ENCODE measurements at regions not wholly inside any gene's neighbourhood (a gene's known extent, or its start where the extent isn't known, plus 50 kb on each side); places are given as distances from the start of the nearest gene placed in this dataset.

GRCh38 chr10:69684020-69684980 lies 54.3 kb downstream of the FAM241B start:
- peak; percentile 63 for DNase-seq (ENCODE audit: low read depth)

DNA sequence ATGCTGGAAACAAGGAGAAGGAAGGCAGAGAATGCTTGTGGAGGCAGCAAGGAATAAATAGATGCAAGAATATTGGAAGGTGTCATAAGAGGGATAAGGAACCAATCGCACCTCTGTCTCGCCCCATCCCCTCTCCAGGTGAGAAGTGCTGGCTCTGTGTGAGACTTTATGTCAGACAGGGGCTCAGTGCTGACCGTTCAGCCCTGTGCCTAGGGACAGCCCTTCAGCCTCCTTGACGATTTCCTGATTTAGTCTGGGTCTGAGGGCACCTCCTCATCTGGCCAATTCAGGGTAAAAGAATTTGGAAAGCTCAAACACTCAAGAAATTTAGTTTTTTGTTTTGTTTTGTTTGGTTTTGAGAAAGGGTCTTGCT lies 54.9 kb downstream of the FAM241B start:
- DNase-seq (ENCODE audit: low read depth), result no peak

DNA sequence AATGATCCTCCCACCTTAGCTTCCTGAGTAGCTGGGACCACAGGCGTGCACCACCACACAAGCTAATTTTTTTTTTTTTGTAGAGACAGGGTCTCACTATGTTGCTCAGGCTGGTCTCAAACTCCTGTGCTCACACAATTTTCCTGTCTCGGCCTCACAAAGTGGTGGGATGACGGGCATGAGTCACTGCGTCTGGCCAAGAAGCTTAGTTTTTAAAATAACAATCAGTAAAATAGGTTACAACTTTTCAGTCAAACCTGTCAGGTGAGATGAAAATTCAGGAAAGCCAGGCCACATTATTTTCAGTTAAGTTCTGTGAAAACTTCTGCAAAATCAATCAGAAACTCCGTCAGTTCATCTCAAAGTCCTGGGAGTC lies 55.4 kb downstream of the FAM241B start:
- no peak for DNase-seq (ENCODE audit: low read depth)

DNA sequence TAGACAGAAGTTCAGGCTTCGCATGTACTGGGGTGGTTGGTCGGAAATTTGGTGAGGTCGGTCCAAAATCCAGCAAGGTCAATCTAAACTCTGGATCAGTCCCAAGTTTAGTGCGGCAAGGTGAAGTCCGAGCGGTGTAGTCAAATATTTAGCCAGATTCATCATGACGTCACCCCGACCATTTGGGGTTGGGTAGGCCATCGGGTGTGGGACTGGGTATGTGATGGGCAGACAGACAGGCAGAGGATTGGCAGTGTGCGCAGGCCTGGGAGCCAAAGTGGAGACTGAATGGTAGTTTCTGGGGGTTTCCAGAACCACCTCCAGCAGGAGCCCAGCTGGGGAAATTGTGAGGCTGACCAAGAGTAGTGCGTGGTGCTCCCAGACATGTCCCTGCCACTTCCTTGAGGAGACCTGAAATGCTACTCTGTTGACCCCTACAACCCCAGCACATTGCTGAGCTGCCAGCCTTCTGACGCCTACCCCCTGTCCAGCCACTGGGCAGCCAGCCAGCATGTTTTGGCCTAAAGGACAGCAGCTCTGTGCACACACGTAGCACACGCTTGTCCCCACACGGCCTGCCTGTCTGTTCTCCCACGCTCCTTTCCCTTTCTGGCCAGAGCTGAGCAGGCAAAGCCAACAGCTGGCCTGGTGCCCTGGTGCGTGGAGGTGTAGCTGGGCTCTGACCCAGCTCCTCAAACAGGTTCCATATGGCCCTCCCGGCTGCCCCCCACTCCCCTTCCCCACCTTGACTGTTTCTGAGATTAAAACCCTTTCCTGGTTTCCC lies 55.9 kb downstream of the FAM241B start:
- DNase-seq (ENCODE audit: low read depth), result no peak

DNA sequence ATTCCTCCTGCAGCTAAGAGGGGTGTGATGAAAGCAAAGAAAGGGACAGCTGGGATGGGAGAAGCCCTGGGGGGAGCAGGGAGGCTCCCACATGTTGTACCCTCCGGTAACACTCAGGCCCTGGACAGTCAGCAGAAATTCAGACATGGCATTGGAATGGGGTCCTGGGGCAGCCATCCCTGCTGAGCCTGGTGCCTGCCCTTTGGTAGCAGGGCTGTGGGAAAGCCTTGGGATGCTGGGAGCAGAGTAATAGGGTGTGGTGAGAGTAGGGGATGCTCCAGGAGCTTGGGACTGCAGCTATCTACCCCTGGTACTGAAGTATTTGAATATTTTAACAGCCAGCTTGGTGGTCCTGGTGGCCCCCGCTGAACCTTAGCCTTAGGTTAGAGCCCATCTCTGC lies 56.8 kb downstream of the FAM241B start:
- no peak for DNase-seq (ENCODE audit: low read depth)

DNA sequence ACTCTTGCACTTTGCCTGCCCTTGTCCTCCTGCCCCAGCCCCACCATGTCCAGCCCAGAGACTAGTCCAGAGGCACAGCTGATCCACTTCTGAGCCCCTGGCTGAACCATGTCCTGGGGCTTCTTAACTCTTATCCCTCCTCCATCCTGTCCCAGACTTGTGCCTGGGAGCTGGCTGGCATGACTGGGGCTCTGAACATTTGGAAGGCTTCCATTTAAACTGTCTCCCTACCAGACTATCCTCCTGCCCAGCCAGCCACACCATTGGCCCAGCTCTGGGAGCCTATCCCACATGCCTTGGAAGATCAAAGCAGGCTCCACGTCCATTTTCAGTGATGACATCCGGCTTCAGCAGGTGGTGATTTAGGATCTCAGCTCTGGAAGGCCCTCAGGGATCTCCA lies 57.4 kb downstream of the FAM241B start:
- no peak for DNase-seq (ENCODE audit: low read depth)

DNA sequence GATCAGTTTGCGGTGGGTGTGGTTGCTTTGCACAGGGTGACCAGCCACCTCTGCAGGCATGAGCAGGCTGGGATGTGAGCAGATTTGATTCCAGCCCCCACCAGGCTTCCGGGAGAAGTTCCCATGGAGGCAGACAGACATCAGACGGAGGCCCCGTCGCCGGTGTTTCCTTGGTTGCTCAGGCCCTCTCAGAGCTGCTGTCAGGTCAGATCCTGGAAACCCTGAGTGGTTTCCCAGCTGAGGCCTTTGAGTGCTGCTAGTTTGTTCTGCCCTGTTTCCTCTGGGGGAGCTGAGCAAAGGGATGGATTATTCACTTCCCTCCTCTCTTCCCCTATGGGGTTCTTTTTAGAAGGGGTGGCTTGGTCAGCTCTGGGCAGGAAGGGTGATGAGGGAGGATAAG lies 62.2 kb downstream of the FAM241B start:
- DNase-seq (ENCODE audit: low read depth), result no peak

GRCh38 chr10:69692891-69693290 lies 62.8 kb downstream of the FAM241B start:
- no peak for DNase-seq (ENCODE audit: low read depth)

GRCh38 chr10:69693886-69694285 lies 63.8 kb downstream of the FAM241B start:
- no peak for DNase-seq (ENCODE audit: low read depth)

DNA sequence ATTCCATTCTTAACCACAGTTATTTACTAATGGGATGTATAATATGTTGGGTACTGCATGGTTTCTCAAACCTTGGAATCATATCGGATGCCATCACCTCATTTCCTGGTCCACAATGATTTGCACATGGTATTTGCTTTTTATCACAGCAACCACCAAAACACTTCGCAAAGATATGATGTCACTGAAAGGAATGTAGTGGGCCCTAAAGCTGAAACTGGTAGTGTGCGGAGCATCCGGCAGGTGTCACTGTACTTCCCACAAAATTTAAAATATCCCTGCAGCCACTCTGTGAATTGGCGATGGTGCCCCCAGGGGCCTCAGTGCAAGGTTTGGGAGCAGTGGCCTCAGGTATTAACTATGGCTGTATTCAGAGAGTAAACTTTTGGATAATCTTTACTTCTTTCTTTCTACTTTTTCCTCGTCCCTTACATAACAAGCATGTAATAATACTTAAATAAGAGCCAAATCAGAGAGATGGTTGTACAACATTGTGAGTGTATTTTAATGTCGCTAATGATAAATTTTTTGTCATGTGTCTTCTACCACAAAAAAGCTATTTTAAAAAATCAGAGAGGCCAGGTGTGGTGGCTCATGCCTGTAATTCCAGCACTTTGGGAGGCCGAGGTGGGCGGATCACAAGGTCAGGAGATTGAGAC lies 66.2 kb downstream of the FAM241B start:
- peak; percentile 95 for DNase-seq (ENCODE audit: low read depth)

DNA sequence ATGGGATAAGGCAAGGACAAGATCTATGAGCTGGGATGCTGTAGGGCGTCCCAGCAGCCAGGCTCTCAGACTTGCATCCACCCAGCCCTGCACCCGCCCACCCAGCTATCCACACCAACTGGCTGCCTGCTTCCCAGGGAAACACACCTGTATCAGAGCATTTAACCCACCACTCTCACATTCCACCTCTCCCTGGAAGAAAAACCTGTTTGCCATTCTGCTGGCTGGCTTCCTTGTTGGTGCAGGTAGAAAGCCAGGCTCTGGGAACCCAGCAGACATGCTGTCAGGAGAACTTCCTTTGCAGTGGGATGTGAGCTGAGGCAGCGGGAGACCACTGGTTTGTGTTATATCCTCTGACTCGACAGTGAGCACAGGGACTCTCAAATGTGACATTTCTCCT lies 67.0 kb downstream of the FAM241B start:
- no peak for DNase-seq (ENCODE audit: low read depth)

DNA sequence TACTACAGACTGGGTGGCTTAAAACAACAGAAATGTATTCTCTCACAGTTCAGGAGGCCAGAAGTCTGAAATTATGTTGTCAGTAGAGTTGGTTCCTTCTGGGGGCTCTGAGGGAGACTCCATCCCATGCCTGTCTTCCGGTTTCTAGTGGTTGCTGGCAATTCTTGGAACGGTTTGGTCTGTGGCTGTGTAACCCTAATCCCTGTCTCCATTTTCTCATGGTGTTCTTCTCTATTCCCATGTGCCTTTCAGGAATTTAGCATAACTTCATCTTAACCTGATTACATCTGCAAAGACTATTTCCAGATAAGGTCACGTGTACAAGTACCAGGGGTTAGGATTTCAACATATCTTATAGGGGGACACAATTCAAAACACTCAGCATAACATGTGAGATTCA lies 73.2 kb downstream of the FAM241B start:
- peak; percentile 69 for DNase-seq (ENCODE audit: low read depth)

DNA sequence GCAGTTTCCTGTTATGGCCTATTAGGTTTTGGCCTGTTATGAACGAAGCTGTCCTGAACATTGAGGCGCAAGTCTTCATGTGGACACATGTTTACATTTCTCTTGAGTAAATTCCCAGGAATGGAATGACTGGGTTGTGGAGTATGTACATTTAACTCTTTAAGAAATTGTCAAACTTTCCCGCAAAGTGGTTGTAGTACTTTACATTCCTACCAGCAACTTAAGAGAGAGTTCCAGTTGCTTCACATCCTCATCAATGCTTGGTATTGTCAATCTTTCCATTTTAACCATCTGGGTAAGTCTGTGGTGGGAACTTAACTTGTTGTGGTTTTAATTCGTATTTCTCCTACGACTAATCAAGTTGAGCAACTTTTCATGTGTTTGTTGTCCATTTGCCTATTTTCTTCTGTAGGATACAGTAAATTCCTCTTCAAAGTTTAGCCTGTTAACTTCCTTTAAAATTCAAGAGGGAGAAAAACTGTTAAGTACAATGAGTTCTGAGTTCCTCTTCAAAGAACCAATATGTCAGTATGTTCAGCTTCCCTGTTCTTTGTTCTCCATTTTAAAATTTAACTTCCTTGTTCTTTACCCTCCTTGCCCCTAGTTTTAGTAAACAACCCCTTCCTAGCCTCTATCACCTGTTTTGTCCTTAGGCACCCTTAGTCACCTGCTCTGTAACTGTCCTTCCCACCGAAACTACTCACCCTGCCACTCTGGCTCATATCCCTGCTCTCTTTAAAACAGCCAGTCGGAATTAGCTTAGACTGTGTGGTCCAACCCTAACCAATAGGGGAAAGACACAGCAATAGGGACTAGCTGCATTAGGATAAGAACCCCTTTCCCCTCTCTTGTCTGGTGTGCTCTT lies 74.0 kb downstream of the FAM241B start:
- peak; percentile 96 for DNase-seq (ENCODE audit: low read depth)

DNA sequence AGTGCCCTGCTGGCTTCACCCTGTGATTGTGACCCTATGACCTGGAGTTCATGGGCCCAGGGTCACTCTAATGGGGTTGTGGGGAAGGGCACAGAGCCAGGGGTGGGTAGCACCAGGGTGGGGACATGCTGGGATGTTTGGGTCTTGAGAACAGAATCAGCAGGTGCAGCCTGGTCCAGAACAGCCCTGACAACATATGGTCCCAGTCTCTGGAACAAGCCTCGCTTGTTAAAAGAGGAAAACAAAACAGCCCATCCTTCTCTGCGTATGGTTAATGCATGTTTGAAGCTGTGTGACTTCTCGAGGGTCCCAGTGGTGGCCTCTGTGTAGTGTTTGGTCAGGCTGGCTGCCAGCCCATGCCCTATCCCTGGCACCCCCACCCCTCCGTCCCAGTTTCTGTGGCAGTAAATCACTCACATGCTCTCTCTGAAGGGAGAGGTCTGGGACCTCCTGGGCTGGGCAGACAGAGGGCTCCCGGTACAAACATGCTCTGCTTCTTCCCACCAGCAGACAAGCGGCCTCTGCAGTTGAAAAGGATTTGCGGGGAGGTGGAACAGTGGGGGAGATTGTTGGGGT lies 79.4 kb downstream of the FAM241B start:
- DNase-seq (ENCODE audit: low read depth), result no peak

DNA sequence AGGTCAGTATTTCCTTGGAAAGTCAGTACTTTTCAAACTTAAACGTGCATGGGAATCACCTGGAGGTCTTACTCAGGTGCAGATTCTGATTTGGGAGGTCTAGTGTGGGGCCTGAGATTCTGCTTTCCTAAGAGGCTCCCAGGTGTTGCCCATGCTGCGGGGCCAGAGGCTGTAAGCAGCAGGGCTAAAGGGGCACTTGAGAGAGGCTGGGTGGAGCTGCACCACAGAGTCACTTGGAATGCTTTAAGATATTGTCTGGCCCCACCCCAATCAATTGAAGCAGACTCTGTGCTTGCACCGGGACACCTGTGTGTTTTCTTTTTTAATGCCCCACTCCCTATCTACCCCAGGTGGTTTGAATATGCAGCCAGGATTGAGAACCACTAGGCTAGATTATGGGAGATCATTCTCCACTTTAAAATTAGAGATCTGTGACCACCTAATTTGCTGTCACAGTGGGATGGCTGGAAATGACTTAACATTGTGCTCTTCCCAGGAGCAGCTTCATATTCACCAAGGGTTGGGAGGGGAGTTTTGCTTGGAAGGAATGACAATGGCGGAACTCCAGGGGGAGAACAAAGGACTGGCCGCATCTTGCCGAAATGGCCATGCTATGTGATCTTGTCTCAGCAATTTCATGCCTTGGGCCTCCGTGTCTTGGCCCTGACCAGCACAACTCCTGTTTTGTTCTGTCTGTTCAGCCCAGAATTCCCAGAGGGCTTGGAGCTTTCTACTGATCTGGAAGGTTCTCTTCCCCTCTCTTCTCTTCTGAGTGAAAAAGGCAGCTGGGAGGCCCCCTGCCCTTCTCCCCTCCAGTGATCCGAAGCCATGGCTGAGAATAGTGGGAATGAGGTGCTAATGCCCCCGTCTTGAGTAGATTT lies 80.2 kb downstream of the FAM241B start:
- DNase-seq (ENCODE audit: low read depth), result no peak

DNA sequence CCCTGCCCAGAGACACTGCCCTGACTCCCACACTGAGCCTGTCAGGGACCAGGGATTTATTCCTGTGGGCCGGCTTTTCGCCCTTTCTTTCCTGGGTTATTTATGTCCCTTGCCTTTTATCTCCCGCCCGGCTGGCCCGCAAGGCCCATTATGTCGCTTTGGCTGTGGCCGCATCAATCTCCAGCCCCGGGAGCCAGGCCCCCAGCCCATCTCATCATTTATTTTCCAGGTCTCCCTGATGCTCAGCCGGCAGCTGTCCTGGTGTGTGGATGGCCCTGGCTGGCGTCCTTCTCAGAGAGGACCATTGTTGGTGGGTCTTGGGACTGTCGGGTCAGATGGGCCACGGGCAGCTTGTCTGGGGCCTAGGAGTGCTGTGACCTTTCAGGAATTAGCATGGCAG lies 82.3 kb downstream of the FAM241B start:
- DNase-seq (ENCODE audit: low read depth), result no peak

- DNase-seq (ENCODE audit: low read depth), result no peak
Observed at GRCh38 chr10:69714572-69714971, 84.5 kb downstream of the FAM241B start.

- peak; percentile 51 for DNase-seq (ENCODE audit: low read depth)
Observed at GRCh38 chr10:69715156-69715898, 85.3 kb downstream of the FAM241B start.

GRCh38 chr10:69715899-69716606 lies 85.7 kb upstream of the COL13A1 start:
- DNase-seq (ENCODE audit: low read depth), result no peak
